ENCODE measurements at regions not wholly inside any gene's neighbourhood (a gene's known extent, or its start where the extent isn't known, plus 50 kb on each side); places are given as distances from the start of the nearest gene placed in this dataset.

DNA sequence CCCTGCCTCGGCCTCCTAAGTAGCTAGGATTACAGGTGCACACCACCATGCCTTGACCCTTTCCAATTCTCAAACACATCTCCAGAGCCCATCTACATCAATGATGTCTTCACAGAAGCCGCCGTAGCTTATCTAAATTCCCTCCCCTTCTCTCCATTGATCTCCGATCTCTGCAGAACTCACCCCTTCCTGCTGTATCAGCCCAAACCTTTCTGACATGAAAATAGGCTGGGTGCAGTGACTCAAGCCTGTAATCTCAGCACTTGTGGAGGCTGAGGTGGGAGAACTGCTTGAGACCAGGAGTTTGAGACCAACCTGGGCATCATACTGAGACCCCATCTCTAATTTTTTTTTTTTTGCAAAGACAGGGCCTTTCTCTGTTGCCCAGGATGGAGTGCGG is 406.6 kb upstream of the AMELY start:
- TF ChIP-seq POLR2A (IDR thresholded peaks at IDR 0.05; ENCODE audit: low read length) (no peak), GATA1 (IDR thresholded peaks at IDR 0.05; ENCODE audit: low read depth, low read length) (no peak)
